ENCODE measurements at regions not wholly inside any gene's neighbourhood (a gene's known extent, or its start where the extent isn't known, plus 50 kb on each side); places are given as distances from the start of the nearest gene placed in this dataset.
"Not testable (repeated sequence)": the region's sequence is repeated elsewhere in the genome, so short reads cannot be mapped to it uniquely, and the experiment has no call there.

GRCh38 chr7:49563693-49564378 is 209.6 kb upstream of the VWC2 start:
- in situ Hi-C loops (cut with HindIII; ENCODE audit: low pct_unique_long_range_greater_than_20kb, low sequenced_read_pairs), result no loop called here
- DNase-seq (ENCODE audit: low read depth in 1 of 2, low spot score in 1 of 2), result no peak
- TF ChIP-seq JUND (IDR thresholded peaks at IDR 0.05; ENCODE audit: low read depth), result no peak

GRCh38 chr7:49564379-49564714 is 209.1 kb upstream of the VWC2 start:
- TF ChIP-seq JUND (IDR thresholded peaks at IDR 0.05; ENCODE audit: low read depth), result no peak
- in situ Hi-C loops (cut with HindIII; ENCODE audit: low pct_unique_long_range_greater_than_20kb, low sequenced_read_pairs), result no loop called here
- DNase-seq (ENCODE audit: low read depth in 1 of 2, low spot score in 1 of 2), result no peak

GRCh38 chr7:49577576-49577975 is 195.9 kb upstream of the VWC2 start:
- no peak for DNase-seq (ENCODE audit: low read depth in 1 of 2, low spot score in 1 of 2)
- in situ Hi-C loops (cut with HindIII; ENCODE audit: low pct_unique_long_range_greater_than_20kb, low sequenced_read_pairs), result no loop called here
- no peak for TF ChIP-seq JUND (IDR thresholded peaks at IDR 0.05; ENCODE audit: low read depth)

- DNase-seq (ENCODE audit: low read depth in 1 of 2, low spot score in 1 of 2), result peak in 1 of 2 experiments; percentile 18
- TF ChIP-seq JUND (IDR thresholded peaks at IDR 0.05; ENCODE audit: low read depth), result no peak
- in situ Hi-C loops (cut with HindIII; ENCODE audit: low pct_unique_long_range_greater_than_20kb, low sequenced_read_pairs), result no loop called here
Observed at GRCh38 chr7:49579408-49579807, 194.0 kb upstream of the VWC2 start.

GRCh38 chr7:49580000-49580399 is 193.4 kb upstream of the VWC2 start:
- DNase-seq (ENCODE audit: low read depth in 1 of 2, low spot score in 1 of 2), result peak in 1 of 2 experiments; percentile 52
- in situ Hi-C loops (cut with HindIII; ENCODE audit: low pct_unique_long_range_greater_than_20kb, low sequenced_read_pairs), result no loop called here
- TF ChIP-seq JUND (IDR thresholded peaks at IDR 0.05; ENCODE audit: low read depth), result no peak

- in situ Hi-C loops (cut with HindIII; ENCODE audit: low pct_unique_long_range_greater_than_20kb, low sequenced_read_pairs), result no loop called here
- no peak for TF ChIP-seq JUND (IDR thresholded peaks at IDR 0.05; ENCODE audit: low read depth)
- no peak for DNase-seq (ENCODE audit: low read depth in 1 of 2, low spot score in 1 of 2)
Observed at GRCh38 chr7:49580761-49581160, 192.7 kb upstream of the VWC2 start.

- DNase-seq (ENCODE audit: low read depth in 1 of 2, low spot score in 1 of 2), result peak in 1 of 2 experiments; percentile 18
- in situ Hi-C loops (cut with HindIII; ENCODE audit: low pct_unique_long_range_greater_than_20kb, low sequenced_read_pairs), result no loop called here
- TF ChIP-seq JUND (IDR thresholded peaks at IDR 0.05; ENCODE audit: low read depth), result no peak
Observed at GRCh38 chr7:49583440-49583839, 190.0 kb upstream of the VWC2 start.

- DNase-seq (ENCODE audit: low read depth in 1 of 2, low spot score in 1 of 2), result no peak
- no peak for TF ChIP-seq JUND (IDR thresholded peaks at IDR 0.05; ENCODE audit: low read depth)
- in situ Hi-C loops (cut with HindIII; ENCODE audit: low pct_unique_long_range_greater_than_20kb, low sequenced_read_pairs), result no loop called here
Observed at GRCh38 chr7:49596701-49597491, 176.5 kb upstream of the VWC2 start.

GRCh38 chr7:49597805-49598204 is 175.6 kb upstream of the VWC2 start:
- no peak for DNase-seq (ENCODE audit: low read depth in 1 of 2, low spot score in 1 of 2)
- in situ Hi-C loops (cut with HindIII; ENCODE audit: low pct_unique_long_range_greater_than_20kb, low sequenced_read_pairs), result no loop called here
- no peak for TF ChIP-seq JUND (IDR thresholded peaks at IDR 0.05; ENCODE audit: low read depth)

- no peak for TF ChIP-seq JUND (IDR thresholded peaks at IDR 0.05; ENCODE audit: low read depth)
- in situ Hi-C loops (cut with HindIII; ENCODE audit: low pct_unique_long_range_greater_than_20kb, low sequenced_read_pairs), result no loop called here
Observed at GRCh38 chr7:49611951-49612350, 161.5 kb upstream of the VWC2 start.

GRCh38 chr7:49613759-49614158 is 159.7 kb upstream of the VWC2 start:
- no peak for DNase-seq (ENCODE audit: low read depth in 1 of 2, low spot score in 1 of 2)
- in situ Hi-C loops (cut with HindIII; ENCODE audit: low pct_unique_long_range_greater_than_20kb, low sequenced_read_pairs), result no loop called here
- no peak for TF ChIP-seq JUND (IDR thresholded peaks at IDR 0.05; ENCODE audit: low read depth)

More at GRCh38 chr7:49611951-49612350, 161.5 kb upstream of the VWC2 start:
- DNase-seq (ENCODE audit: low read depth in 1 of 2, low spot score in 1 of 2), result no peak

- in situ Hi-C loops (cut with HindIII; ENCODE audit: low pct_unique_long_range_greater_than_20kb, low sequenced_read_pairs); DNase-seq (ENCODE audit: low read depth in 1 of 2, low spot score in 1 of 2): not testable (repeated sequence)
Observed at GRCh38 chr7:49614974-49615373, 158.5 kb upstream of the VWC2 start.

- in situ Hi-C loops (cut with HindIII; ENCODE audit: low pct_unique_long_range_greater_than_20kb, low sequenced_read_pairs), result no loop called here
- no peak for TF ChIP-seq JUND (IDR thresholded peaks at IDR 0.05; ENCODE audit: low read depth)
- no peak for DNase-seq (ENCODE audit: low read depth in 1 of 2, low spot score in 1 of 2)
Observed at GRCh38 chr7:49618028-49618427, 155.4 kb upstream of the VWC2 start.
